T follicular helper cell (primary cell): ENCODE measurements at regions not wholly inside any gene's neighbourhood (a gene's known extent, or its start where the extent isn't known, plus 50 kb on each side); places are given as distances from the start of the nearest gene placed in this dataset.
"Not testable (repeated sequence)": the region's sequence is repeated elsewhere in the genome, so short reads cannot be mapped to it uniquely, and the experiment has no call there.

ENCODE experiments used
- DNase-seq: peaks from one replicate; pipeline ENCODE4 v3.0.0-alpha.2; 2020; ENCODE audit warnings: low read depth

DNA sequence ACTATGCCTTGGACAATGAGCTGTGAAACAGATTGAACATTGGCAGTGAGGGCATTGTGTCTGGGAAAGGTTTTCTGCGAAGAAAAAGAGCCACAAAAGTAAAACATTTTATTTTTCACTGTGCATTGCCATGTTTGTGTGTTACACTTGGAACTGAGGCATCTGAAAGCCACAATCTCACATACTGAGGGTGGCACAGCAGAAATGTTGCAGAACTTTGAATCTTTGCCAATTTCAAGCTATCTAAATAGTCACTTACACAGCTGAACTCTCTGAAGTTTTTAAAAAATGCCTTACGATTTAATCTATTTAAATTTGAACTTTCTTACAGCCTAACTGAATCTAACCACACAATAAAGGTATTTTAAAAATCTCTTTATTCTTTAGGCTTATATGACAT lies 154.1 kb upstream of the GRM7 start:
- DNase-seq: no peak

- no peak for DNase-seq
Measured at GRCh38 chr3:6709178-6709577, 151.7 kb upstream of the GRM7 start.

DNA sequence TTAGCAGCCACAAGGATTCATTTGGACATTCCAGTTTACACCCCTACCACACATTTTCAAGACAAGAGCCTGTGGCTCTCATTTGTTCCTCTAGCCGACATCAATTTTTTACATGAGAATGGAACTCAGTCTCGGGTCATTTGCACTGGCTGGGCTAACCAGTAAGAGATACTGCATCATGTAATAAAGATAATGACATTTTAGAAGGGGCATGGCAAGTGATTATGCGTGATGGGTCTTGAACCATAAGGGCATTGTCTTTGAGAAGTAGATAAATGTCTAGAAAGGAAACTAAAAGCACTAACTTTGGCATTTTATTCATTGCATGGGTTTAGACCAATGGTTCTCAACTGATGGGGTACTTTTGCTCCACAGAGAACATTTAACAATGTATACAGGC lies 146.0 kb upstream of the GRM7 start:
- no peak for DNase-seq

- DNase-seq: no peak
Measured at GRCh38 chr3:6716420-6716819, 144.5 kb upstream of the GRM7 start.

- no peak for DNase-seq
Measured at GRCh38 chr3:6717026-6717943, 143.6 kb upstream of the GRM7 start.

GRCh38 chr3:6719999-6720398 lies 140.9 kb upstream of the GRM7 start:
- no peak for DNase-seq

DNA sequence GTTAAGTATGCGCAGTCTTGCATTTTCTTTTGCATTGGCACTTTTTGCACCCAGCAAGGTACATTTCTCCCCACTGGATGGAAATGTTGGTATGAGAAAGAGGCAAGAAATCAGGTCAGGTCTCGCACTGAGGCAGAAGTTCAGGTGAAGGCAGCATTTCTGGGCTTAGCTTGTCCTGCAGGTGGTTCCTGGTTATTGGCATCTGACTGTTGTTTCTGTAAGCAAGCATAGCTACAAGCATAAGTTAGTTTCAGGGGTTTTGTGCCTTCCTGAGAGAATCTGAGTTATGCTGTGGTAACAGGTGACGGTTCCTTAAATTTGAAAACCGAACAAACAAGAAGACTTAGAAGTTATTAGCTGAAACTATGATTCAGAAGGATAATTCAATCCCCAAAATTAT lies 139.4 kb upstream of the GRM7 start:
- DNase-seq: no peak

- no peak for DNase-seq
Measured at GRCh38 chr3:6723205-6723604, 137.7 kb upstream of the GRM7 start.

DNA sequence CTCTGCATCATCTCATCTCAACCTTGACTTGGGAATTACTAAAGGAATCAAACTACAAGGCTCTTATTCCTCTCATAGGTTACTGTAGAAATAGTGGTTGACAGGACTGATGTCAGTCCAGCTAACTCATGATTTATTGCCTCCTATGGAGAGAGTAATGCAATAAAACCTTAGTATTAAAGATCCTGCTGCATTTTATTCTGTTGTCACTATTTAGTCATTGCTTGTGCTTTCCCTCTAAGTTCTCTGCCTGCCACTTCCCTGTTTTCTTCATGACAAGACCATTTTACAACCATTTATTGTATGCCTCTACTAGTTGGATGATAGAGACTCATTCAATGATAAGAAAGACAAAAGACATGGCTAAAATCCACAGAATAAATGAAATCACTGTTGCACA lies 134.1 kb upstream of the GRM7 start:
- no peak for DNase-seq

DNA sequence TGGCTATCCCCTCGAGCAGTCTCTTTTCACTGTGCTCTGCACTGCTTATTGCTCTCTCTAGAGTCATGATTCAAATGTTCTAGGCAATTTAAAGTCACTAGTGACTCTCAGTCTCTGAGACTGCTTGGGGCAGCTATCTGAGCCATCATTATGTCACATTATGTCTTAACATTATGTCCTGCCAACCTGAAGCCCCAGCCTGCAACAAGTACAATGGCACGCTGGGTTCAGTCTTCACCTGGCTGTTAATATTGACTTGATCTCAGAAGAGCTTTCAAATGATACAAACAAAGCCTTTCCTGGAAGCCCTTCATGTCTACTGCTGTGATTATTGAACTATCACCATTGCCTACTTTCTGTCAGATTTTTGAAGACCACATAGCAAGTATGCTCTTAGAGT lies 128.1 kb upstream of the GRM7 start:
- no peak for DNase-seq

GRCh38 chr3:6733699-6734394 lies 127.1 kb upstream of the GRM7 start:
- no peak for DNase-seq

- no peak for DNase-seq
Measured at GRCh38 chr3:6734395-6734746, 126.5 kb upstream of the GRM7 start.

DNA sequence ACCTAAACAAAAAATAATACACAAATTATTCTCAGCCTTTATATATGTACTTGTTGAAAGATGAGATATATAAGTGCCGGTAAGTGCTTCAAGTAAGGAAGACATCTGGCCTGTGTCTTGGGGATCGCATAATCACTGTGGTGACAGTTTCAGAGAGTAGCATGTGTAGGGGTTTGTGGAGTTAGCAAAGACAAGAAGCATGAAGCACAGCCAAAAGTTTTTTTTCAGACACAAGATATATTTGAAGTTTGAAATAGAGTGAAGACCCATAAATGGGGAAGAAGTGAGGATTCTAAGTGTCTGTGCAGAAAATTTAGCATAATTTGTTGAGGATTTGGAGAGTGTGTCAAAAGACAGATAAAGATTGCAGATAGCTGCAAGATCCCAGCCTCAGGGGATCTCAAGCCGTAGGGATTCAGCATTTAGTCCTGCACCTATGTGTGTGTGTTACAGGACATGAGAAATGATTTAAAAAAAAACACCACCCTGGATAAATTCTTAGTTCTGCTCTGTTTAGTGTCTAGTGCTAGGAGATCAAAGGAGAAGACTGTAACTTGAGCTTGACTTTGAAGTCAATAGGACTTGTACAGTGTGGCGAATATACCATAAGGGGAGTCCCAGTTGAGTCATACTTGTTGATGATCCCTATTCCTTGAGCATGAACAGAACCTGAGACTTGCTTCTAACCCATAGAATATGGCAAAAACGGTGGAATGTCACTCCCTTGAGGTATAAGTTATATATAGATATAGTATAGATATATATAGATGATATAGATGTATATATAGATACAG lies 123.9 kb upstream of the GRM7 start:
- no peak for DNase-seq

DNA sequence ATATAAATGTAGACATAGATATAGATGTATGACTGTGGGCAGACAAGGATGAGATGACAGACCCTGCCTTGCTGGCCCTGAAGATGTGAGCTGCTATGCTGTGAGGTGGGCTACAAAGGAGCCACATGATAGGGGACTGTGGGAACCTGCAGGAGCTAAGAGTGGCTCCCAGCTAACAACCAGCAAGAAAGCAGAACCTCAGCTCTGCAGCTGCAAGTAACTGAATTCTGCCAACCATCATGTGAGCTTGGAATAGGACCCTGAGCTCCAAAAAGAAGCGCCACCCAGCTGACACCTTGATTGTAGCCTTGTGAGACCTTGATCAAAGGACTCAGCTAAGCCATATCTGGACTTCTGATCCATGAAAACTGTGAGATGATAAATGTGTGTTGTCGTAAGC lies 123.3 kb upstream of the GRM7 start:
- DNase-seq: no peak

DNA sequence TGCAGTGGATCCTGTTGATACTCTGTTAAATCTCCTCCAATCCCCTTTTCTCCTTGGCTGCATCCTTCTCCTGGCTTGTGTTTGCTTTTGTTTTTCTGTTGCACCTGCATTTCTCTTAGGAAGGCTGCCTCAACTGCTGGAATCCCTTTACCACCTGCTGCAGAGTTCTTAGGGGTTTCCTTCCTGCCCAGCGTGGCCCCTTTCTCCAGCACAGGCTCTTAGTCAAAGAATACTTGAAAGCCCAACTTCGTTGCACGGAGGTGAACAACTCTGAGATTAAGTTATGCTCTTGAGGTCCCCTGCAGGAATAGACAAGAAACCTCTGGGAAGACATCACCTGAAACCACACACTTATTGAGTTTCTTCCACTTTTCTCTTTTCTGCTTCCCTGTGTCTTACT lies 121.6 kb upstream of the GRM7 start:
- DNase-seq: no peak

DNA sequence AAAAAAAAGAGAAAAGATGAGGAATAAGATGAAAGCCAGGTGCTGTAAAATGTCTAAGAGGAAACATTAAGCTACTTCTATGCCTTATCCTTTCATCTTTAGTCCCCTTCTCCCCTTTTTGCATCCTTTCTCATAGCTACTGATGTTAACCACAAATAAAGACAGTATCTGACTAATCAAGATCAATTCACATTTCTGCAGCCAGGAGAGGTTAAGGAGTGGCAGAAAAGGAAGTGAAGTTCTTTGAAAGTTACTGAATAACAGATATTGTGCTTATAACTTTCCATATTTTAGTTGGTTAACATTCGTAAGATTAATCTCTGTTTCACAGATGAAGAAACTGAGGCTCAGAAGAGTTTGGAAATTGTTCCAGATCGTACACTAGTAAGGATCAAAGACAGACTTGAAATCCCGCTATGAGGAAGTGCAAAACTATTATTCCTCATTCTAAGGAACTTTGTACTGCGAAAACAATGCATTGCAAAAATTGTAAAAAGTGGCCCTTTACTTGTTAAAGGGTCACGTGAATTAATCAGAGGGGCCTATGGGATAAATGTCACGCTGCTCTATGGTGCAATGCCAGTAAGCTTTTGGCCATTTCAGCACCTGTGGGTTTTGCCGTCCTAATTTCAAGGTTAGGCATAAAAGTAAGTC lies 117.7 kb upstream of the GRM7 start:
- no peak for DNase-seq

- no peak for DNase-seq
Measured at GRCh38 chr3:6746443-6746842, 114.5 kb upstream of the GRM7 start.

DNA sequence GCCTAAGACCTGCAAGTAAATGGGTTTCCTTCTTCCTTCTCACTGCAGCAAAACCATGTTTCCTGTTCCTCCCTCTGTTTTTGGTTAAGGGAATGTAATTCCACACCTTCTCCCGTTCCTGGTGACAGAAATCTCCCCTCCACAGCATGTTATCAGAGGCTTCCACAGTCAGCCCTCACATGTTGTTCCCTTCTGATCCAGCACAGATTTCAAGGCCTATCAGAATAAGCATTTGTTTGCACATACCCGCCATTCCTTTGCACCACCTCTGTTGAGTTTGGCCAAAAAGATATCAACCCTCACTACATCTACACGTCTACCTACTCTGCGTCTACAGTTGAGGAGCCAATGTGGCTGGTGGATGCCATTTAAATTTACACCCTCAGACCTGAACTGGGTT lies 113.9 kb upstream of the GRM7 start:
- no peak for DNase-seq

- no peak for DNase-seq
Measured at GRCh38 chr3:6750782-6751181, 110.1 kb upstream of the GRM7 start.

- no peak for DNase-seq
Measured at GRCh38 chr3:6753536-6753935, 107.4 kb upstream of the GRM7 start.

DNA sequence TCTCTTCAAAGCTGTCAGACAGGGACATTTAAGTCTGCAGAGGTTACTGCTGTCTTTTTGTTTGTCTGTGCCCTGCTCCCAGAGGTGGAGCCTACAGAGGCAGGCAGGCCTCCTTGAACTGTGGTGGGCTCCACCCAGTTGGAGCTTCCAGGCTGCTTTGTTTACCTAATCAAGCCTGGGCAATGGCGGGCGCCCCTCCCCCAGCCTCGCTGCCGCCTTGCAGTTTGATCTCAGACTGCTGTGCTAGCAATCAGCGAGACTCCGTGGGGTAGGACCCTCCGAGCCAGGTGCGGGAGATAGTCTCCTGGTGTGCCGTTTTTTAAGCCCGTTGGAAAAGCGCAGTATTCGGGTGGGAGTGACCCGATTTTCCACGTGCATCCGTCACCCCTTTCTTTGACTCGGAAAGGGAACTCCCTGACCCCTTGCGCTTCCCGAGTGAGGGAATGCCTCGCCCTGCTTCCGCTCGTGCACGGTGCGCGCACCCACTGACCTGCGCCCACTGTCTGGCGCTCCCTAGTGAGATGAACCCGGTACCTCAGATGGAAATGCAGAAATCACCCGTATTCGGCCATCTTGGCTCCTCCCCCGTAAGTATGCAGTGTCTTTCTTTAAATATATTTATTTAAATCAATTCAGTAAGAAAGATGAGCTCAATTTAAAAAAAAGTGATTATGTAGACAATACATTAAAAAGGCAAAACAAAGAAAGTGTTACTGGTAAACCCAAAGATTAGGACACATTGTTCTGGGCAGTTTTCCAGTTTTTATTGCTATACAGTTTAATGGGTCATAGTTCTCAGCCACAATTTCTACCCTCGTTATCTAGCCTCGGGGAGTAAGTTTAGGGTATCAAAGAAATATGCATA lies 91.2 kb upstream of the GRM7 start:
- not testable (repeated sequence) for DNase-seq

DNA sequence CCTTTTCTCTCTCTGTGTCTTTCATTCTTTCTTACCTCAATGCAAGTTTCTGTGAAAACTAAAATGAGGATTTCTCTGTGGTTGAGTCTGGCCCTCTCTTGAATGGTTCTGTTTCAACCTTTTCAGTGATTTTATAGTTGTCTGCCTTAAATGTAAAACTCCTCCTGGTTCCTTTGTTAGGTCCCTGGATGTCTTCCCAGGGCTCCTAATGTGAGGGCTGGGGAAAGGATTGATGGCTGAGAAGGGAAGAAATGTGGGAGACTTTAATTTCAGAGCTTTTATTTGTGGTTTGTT lies 90.6 kb upstream of the GRM7 start:
- no peak for DNase-seq
